Smooth muscle cell (in vitro differentiated cells): ENCODE measurements at regions not wholly inside any gene's neighbourhood (a gene's known extent, or its start where the extent isn't known, plus 50 kb on each side); places are given as distances from the start of the nearest gene placed in this dataset.

Source experiments
- DNase-seq: peaks from one replicate; lab custom pipeline; 2025; ENCODE audit not compliant: unreplicated experiment; lab: John Stamatoyannopoulos, UW
- H2AFZ ChIP-seq: fragments of 200-600 bp; sonication (generic); 2 replicates; pipeline ENCODE4 v1.6.0; 2016; ENCODE audit warnings: antibody characterized with exemption, low read depth, mild to moderate bottlenecking
- H3F3A ChIP-seq: fragments of 200-600 bp; sonication (generic); 2 replicates; pipeline ENCODE4 v1.6.0; 2017; ENCODE audit warnings: antibody characterized with exemption, low read depth
- H3K27ac ChIP-seq: fragments of 200-600 bp; sonication (generic); 2 replicates; pipeline ENCODE4 v1.5.1; 2016; ENCODE audit warnings: low read depth, mild to moderate bottlenecking
- H3K27me3 ChIP-seq: fragments of 200-600 bp; sonication (generic); 2 replicates; pipeline ENCODE4 v1.6.1; 2016; ENCODE audit warnings: low read depth, mild to moderate bottlenecking
- H3K36me3 ChIP-seq: fragments of 200-600 bp; sonication (generic); 2 replicates; pipeline ENCODE4 v1.5.1; 2016; ENCODE audit warnings: low read depth
- H3K4me1 ChIP-seq: fragments of 200-600 bp; sonication (generic); 2 replicates; pipeline ENCODE4 v1.5.1; 2016; ENCODE audit warnings: low read depth
- H3K4me2 ChIP-seq: fragments of 200-600 bp; sonication (generic); 2 replicates; pipeline ENCODE4 v1.6.0; 2016; ENCODE audit warnings: mild to moderate bottlenecking
- H3K4me3 ChIP-seq: fragments of 200-600 bp; sonication (generic); 2 replicates; pipeline ENCODE4 v1.5.1; 2016; ENCODE audit warnings: mild to moderate bottlenecking
- H3K79me2 ChIP-seq: fragments of 200-600 bp; sonication (generic); 2 replicates; pipeline ENCODE4 v1.6.0; 2016; ENCODE audit warnings: low read depth, mild to moderate bottlenecking
- H3K9ac ChIP-seq: fragments of 200-600 bp; sonication (generic); 2 replicates; pipeline ENCODE4 v1.6.0; 2016; ENCODE audit warnings: low read depth
- H3K9me3 ChIP-seq: fragments of 200-600 bp; sonication (generic); replicated peaks from 2 replicates; pipeline ENCODE4 v1.5.1; 2016; ENCODE audit warnings: low read depth
- H4K20me1 ChIP-seq: fragments of 200-600 bp; sonication (generic); 2 replicates; pipeline ENCODE4 v1.6.0; 2016; ENCODE audit warnings: low read depth
- CTCF ChIP-seq: fragments of 200-600 bp; sonication (generic); IDR thresholded peaks from 2 replicates; pipeline ENCODE4 v1.5.1; 2017; ENCODE audit warnings: borderline replicate concordance, mild to moderate bottlenecking, antibody characterized with exemption; ENCODE audit not compliant: insufficient read depth, poor library complexity, severe bottlenecking
- WGBS: methylation state at CpG from one replicate; pipeline ENCODE4 v1.1.7; 2016; ENCODE audit warnings: low lambda C conversion rate; 5-methylcytosine and 5-hydroxymethylcytosine counted together

- H3K9me3 ChIP-seq = no peaks in the 10 kb centered on the region
- no peak overlapping the region for H3K27ac ChIP-seq
- H3K27me3 ChIP-seq = no peaks in the 10 kb centered on the region
- no peak overlapping the region for H3K4me3 ChIP-seq
- no peak for TF ChIP-seq CTCF
- H3F3A ChIP-seq = no peaks in the 10 kb centered on the region
- no peak for DNase-seq
- 87% methylated on average over 3 of the region's 3 CpGs for WGBS
- H2AFZ ChIP-seq = no peak overlapping the region
- no peaks in the 10 kb centered on the region for H3K79me2 ChIP-seq
- H3K4me2 ChIP-seq = no peak overlapping the region
- H4K20me1 ChIP-seq = no peaks in the 10 kb centered on the region
- no peaks in the 10 kb centered on the region for H3K36me3 ChIP-seq
- no peaks in the 10 kb centered on the region for H3K4me1 ChIP-seq
- no peak overlapping the region for H3K9ac ChIP-seq
Observed at GRCh38 chr6:109925075-109925474, 53.0 kb upstream of the GPR6 start.

GRCh38 chr6:109927052-109927451 is 51.1 kb upstream of the GPR6 start:
- Histone ChIP-seq H2AFZ (no peak overlapping the region), H3K27me3 (no peaks in the 10 kb centered on the region), H3F3A (no peaks in the 10 kb centered on the region), H3K4me2 (no peak overlapping the region), H3K4me1 (no peaks in the 10 kb centered on the region), H3K9me3 (no peaks in the 10 kb centered on the region), H3K79me2 (no peaks in the 10 kb centered on the region), H3K4me3 (no peak overlapping the region), H3K27ac (no peak overlapping the region), H4K20me1 (no peaks in the 10 kb centered on the region), H3K9ac (no peak overlapping the region), H3K36me3 (no peaks in the 10 kb centered on the region)
- TF ChIP-seq CTCF = no peak
- no peak for DNase-seq
- 92% methylated on average over 1 of the region's 1 CpG for WGBS
